OCI-LY1 (cell line): ENCODE measurements at regions not wholly inside any gene's neighbourhood (a gene's known extent, or its start where the extent isn't known, plus 50 kb on each side); places are given as distances from the start of the nearest gene placed in this dataset.
A peak's percentile ranks its signal among the peaks of the same experiment; 100 is the strongest.
"Not testable (repeated sequence)": the region's sequence is repeated elsewhere in the genome, so short reads cannot be mapped to it uniquely, and the experiment has no call there.

Experiments
- H2AFZ ChIP-seq: fragments of 200-600 bp; sonication (generic), shearing (Covaris generic); 2 replicates; pipeline ENCODE4 v1.6.0; 2014; ENCODE audit warnings: antibody characterized with exemption, mild to moderate bottlenecking, low read length
- H3F3A ChIP-seq: fragments of 200-600 bp; sonication (generic), shearing (Covaris generic); 2 replicates; pipeline ENCODE4 v1.6.0; 2014; ENCODE audit warnings: mild to moderate bottlenecking, antibody characterized with exemption, low read length, moderate library complexity; ENCODE audit not compliant: insufficient read depth
- H3K27ac ChIP-seq: fragments of 200-600 bp; sonication (generic); 2 replicates; pipeline ENCODE4 v1.5.1; 2014; ENCODE audit warnings: low read length, mixed run types, mild to moderate bottlenecking, low read depth; ENCODE audit not compliant: poor library complexity, severe bottlenecking
- H3K27me3 ChIP-seq: fragments of 200-600 bp; sonication (generic); 2 replicates; pipeline ENCODE4 v1.6.0; 2014; ENCODE audit warnings: antibody characterized with exemption, mild to moderate bottlenecking, low read length, moderate library complexity; ENCODE audit not compliant: insufficient read depth
- H3K36me3 ChIP-seq: fragments of 200-600 bp; sonication (generic); 2 replicates; pipeline ENCODE4 v1.6.1; 2014; ENCODE audit warnings: mild to moderate bottlenecking, antibody characterized with exemption, low read length, moderate library complexity, mixed read lengths; ENCODE audit not compliant: insufficient read depth
- H3K4me1 ChIP-seq: fragments of 200-600 bp; sonication (generic); 2 replicates; pipeline ENCODE4 v1.5.1; 2014; ENCODE audit warnings: mild to moderate bottlenecking, low read length, moderate library complexity; ENCODE audit not compliant: insufficient read depth, severe bottlenecking
- H3K4me2 ChIP-seq: fragments of 200-600 bp; sonication (generic), shearing (Covaris generic); 2 replicates; pipeline ENCODE4 v1.6.1; 2014; ENCODE audit warnings: low read length
- H3K4me3 ChIP-seq: fragments of 200-600 bp; sonication (generic); 2 replicates; pipeline ENCODE4 v1.5.1; 2014; ENCODE audit warnings: low read length, low read depth, mild to moderate bottlenecking, mixed read lengths; ENCODE audit not compliant: poor library complexity, severe bottlenecking
- H3K79me2 ChIP-seq: fragments of 200-600 bp; shearing (Covaris generic); 2 replicates; pipeline ENCODE4 v1.6.1; 2016; ENCODE audit warnings: mixed run types, low read length, mixed read lengths; ENCODE audit not compliant: insufficient read depth
- H3K9ac ChIP-seq: fragments of 200-600 bp; sonication (generic), shearing (Covaris generic); 2 replicates; pipeline ENCODE4 v1.6.1; 2014; ENCODE audit warnings: mild to moderate bottlenecking, low read length, mixed read lengths
- H3K9me2 ChIP-seq: fragments of 200-600 bp; sonication (generic), shearing (Covaris generic); 2 replicates; pipeline ENCODE4 v1.6.1; 2014; ENCODE audit warnings: low read depth, mild to moderate bottlenecking, low read length, mixed read lengths
- H3K9me3 ChIP-seq: fragments of 200-600 bp; shearing (Covaris generic); 2 replicates; pipeline ENCODE4 v1.6.1; 2014; ENCODE audit warnings: low read length, mixed read lengths
- H4K20me1 ChIP-seq: fragments of 200-600 bp; sonication (generic), shearing (Covaris generic); 2 replicates; pipeline ENCODE4 v1.6.0; 2016; ENCODE audit warnings: mild to moderate bottlenecking, low read length; ENCODE audit not compliant: insufficient read depth
- EZH2 ChIP-seq: fragments of 200-600 bp; sonication (generic), shearing (Covaris generic); IDR thresholded peaks from 2 replicates; pipeline ENCODE4 v1.8.0; 2017; ENCODE audit warnings: borderline replicate concordance, mixed run types, mild to moderate bottlenecking, antibody characterized with exemption, low read length, moderate library complexity, mixed read lengths
- TF ChIP-seq, protein P1 (sequence below): fragments of 200-600 bp; sonication (generic), shearing (Covaris generic); IDR thresholded peaks from 2 replicates; pipeline ENCODE4 v1.5.1; 2017; ENCODE audit warnings: mild to moderate bottlenecking, antibody characterized with exemption, low read length, moderate library complexity, mixed read lengths

DNA sequence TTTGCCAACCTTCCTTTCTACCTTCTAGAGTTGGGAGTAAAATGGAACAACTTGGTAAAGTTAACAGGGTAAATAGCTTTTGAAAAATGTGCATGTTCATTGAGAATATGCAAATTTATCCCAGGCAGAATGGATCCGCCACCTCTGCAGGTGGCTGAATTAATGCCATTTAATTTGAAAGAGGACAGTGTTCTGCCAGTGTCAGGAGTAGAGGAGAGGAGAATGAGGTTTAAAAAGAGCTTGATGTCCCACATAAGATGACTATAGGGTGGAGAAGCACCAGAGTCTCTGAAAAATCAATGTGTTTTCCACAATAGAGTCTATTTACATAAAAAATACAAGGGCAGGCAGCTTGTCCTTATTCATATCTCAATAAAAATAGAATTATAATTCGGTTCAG is 1804.3 kb upstream of the PCDH10 start:
- Histone ChIP-seq H3K9me2 (no peaks in the 10 kb centered on the region), H3K36me3 (no peaks in the 10 kb centered on the region), H3K27ac (no peak overlapping the region), H3K27me3 (no peaks in the 10 kb centered on the region), H3K9me3 (no peaks in the 10 kb centered on the region), H3F3A (no peaks in the 10 kb centered on the region), H3K9ac (no peak overlapping the region), H2AFZ (0 out of 2 replicates have a peak overlapping the region, but pooled peaks have one; percentile 33), H3K4me1 (peaks cover 38% of the 10 kb centered on the region), H3K4me3 (no peak overlapping the region), H4K20me1 (no peaks in the 10 kb centered on the region), H3K4me2 (no peak overlapping the region), H3K79me2 (no peaks in the 10 kb centered on the region)
- no peak for TF ChIP-seq EZH2
- TF ChIP-seq, protein P1, sequence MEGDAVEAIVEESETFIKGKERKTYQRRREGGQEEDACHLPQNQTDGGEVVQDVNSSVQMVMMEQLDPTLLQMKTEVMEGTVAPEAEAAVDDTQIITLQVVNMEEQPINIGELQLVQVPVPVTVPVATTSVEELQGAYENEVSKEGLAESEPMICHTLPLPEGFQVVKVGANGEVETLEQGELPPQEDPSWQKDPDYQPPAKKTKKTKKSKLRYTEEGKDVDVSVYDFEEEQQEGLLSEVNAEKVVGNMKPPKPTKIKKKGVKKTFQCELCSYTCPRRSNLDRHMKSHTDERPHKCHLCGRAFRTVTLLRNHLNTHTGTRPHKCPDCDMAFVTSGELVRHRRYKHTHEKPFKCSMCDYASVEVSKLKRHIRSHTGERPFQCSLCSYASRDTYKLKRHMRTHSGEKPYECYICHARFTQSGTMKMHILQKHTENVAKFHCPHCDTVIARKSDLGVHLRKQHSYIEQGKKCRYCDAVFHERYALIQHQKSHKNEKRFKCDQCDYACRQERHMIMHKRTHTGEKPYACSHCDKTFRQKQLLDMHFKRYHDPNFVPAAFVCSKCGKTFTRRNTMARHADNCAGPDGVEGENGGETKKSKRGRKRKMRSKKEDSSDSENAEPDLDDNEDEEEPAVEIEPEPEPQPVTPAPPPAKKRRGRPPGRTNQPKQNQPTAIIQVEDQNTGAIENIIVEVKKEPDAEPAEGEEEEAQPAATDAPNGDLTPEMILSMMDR = no peak

DNA sequence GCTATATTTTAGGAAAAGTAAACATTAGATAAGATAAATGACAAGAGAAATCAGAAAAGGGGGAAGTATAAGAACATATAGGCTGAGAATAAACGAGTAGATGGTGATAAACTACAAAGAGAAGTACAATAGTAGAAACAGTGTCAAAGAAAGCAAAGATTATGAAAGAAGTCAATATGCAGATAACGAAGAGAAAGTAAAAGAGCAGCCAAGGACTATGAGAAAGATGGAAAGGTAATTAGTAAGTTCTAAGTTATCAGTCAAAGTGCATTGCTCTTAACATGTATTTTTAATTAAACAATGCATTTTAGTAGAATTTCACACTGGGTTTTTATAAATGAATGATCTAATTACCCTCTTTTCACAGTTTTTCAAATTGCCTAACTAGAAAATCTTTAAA is 1801.3 kb upstream of the PCDH10 start:
- no peaks in the 10 kb centered on the region for H3F3A ChIP-seq
- H3K4me2 ChIP-seq = peak overlapping the region; percentile 62
- H2AFZ ChIP-seq = peak overlapping the region; percentile 98
- no peaks in the 10 kb centered on the region for H3K36me3 ChIP-seq
- peak overlapping the region; percentile 20 for H3K27ac ChIP-seq
- H3K4me3 ChIP-seq = peak overlapping the region; percentile 8
- H3K9me2 ChIP-seq = no peaks in the 10 kb centered on the region
- no peaks in the 10 kb centered on the region for H4K20me1 ChIP-seq
- H3K4me1 ChIP-seq = peaks cover 40% of the 10 kb centered on the region
- H3K79me2 ChIP-seq = no peaks in the 10 kb centered on the region
- TF ChIP-seq, protein P1 = no peak
- TF ChIP-seq EZH2 = no peak
- no peaks in the 10 kb centered on the region for H3K27me3 ChIP-seq
- H3K9ac ChIP-seq = peak overlapping the region; percentile 38
- H3K9me3 ChIP-seq = no peaks in the 10 kb centered on the region

DNA sequence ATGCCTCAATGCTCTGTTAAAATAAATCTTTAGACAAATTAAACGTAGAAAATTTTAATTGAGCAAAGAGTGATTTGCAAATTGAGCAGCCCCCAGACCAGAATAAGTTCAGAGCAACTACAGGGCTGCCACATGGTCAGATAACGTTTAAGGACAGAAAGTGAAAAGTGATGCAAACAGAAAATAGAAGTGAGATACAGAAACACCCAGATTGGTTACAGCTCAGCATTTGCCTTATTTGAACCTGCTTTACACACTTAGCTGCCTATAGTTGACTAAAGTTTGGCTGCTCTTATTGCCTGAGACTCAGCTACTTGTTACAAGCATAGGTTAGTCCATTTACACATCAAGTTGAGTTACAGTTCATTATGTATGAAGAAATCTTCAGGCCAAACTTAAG is 1800.8 kb upstream of the PCDH10 start:
- TF ChIP-seq, protein P1 = no peak
- no peak for TF ChIP-seq EZH2
- H3K4me3 ChIP-seq = peak overlapping the region; percentile 8
- H3K27me3 ChIP-seq = no peaks in the 10 kb centered on the region
- H3K79me2 ChIP-seq = no peaks in the 10 kb centered on the region
- H3F3A ChIP-seq = no peaks in the 10 kb centered on the region
- peak overlapping the region; percentile 20 for H3K27ac ChIP-seq
- no peaks in the 10 kb centered on the region for H3K36me3 ChIP-seq
- H3K9me2 ChIP-seq = no peaks in the 10 kb centered on the region
- peak overlapping the region; percentile 62 for H3K4me2 ChIP-seq
- no peaks in the 10 kb centered on the region for H4K20me1 ChIP-seq
- peak overlapping the region; percentile 98 for H2AFZ ChIP-seq
- peak overlapping the region; percentile 38 for H3K9ac ChIP-seq
- no peaks in the 10 kb centered on the region for H3K9me3 ChIP-seq
- H3K4me1 ChIP-seq = peaks cover 36% of the 10 kb centered on the region

DNA sequence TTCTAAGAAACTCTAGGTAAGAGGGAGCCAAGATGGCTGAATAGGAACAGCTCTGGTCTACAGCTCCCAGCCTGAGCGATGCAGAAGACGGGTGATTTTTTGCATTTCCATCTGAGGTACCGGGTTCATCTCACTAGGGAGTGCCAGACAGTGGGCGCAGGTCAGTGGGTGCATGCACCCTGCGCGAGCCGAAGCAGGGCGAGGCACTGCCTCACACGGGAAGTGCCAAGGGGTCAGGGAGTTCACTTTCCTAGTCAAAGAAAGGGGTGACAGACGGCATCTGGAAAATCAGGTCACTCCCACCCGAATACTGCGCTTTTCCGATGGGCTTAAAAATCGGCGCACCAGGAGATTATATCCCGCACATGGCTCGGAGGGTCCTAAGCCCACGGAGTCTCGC is 1796.7 kb upstream of the PCDH10 start:
- H3K27ac ChIP-seq, H3K79me2 ChIP-seq, H3K9me3 ChIP-seq: not testable (repeated sequence)

More for the DNA sequence above, 1796.7 kb upstream of the PCDH10 start:
- H4K20me1 ChIP-seq, H3K9ac ChIP-seq, H3F3A ChIP-seq, H3K4me2 ChIP-seq, H3K27me3 ChIP-seq, H3K36me3 ChIP-seq, H3K9me2 ChIP-seq, H3K4me3 ChIP-seq, H2AFZ ChIP-seq: not testable (repeated sequence)
- H3K4me1 ChIP-seq = peaks cover 21% of the 10 kb centered on the region
